Anterior cingulate cortex (tissue), 58 donors: ENCODE measurements at regions not wholly inside any gene's neighbourhood (a gene's known extent, or its start where the extent isn't known, plus 50 kb on each side); places are given as distances from the start of the nearest gene placed in this dataset.

ENCODE experiments used
- DNase-seq, 58 donors: peaks; one replicate each; lab custom pipeline; 2025; lab: John Stamatoyannopoulos, UW

GRCh38 chr10:78396754-78397153, 363.1 kb downstream of the RPS24 start:
- DNase-seq = no peak

GRCh38 chr10:78397786-78398185, 364.1 kb downstream of the RPS24 start:
- DNase-seq = no peak

GRCh38 chr10:78398382-78398781, 364.7 kb downstream of the RPS24 start:
- DNase-seq = no peak

- DNase-seq = peak in 46 of 58 donors; percentile 12 to 83 (median 52)
These were observed 368.1 kb downstream of the RPS24 start for GRCh38 chr10:78401624-78402367.

- peak in 14 of 58 donors; percentile 14 to 52 (median 21) for DNase-seq
These were observed 368.9 kb downstream of the RPS24 start for GRCh38 chr10:78402591-78402990.

GRCh38 chr10:78403781-78404180, 370.1 kb downstream of the RPS24 start:
- DNase-seq = no peak

GRCh38 chr10:78404296-78404695, 370.6 kb downstream of the RPS24 start:
- no peak for DNase-seq

GRCh38 chr10:78405231-78405630, 371.6 kb downstream of the RPS24 start:
- DNase-seq = no peak

GRCh38 chr10:78405736-78406135, 372.1 kb downstream of the RPS24 start:
- DNase-seq = peak in 6 of 58 donors; percentile 10 to 40 (median 16)

GRCh38 chr10:78406648-78407008, 373.0 kb downstream of the RPS24 start:
- DNase-seq = peak in 1 of 58 donors; percentile 28

- DNase-seq = peak in 57 of 58 donors; percentile 44 to 92 (median 72)
These were observed 373.5 kb downstream of the RPS24 start for GRCh38 chr10:78407009-78407711.

GRCh38 chr10:78407966-78408365, 374.3 kb downstream of the RPS24 start:
- DNase-seq = no peak

GRCh38 chr10:78408671-78409472, 375.2 kb downstream of the RPS24 start:
- peak in 49 of 58 donors; percentile 27 to 89 (median 68) for DNase-seq

GRCh38 chr10:78410046-78410965, 376.6 kb downstream of the RPS24 start:
- no peak for DNase-seq

- no peak for DNase-seq
These were observed 378.1 kb downstream of the RPS24 start for GRCh38 chr10:78411716-78412115.

GRCh38 chr10:78412605-78413004, 378.9 kb downstream of the RPS24 start:
- no peak for DNase-seq

GRCh38 chr10:78413076-78414055, 379.7 kb downstream of the RPS24 start:
- no peak for DNase-seq

- no peak for DNase-seq
These were observed 380.7 kb downstream of the RPS24 start for GRCh38 chr10:78414380-78414779.

- no peak for DNase-seq
These were observed 381.4 kb downstream of the RPS24 start for GRCh38 chr10:78415111-78415510.
